ENCODE measurements at regions not wholly inside any gene's neighbourhood (a gene's known extent, or its start where the extent isn't known, plus 50 kb on each side); places are given as distances from the start of the nearest gene placed in this dataset.

DNA sequence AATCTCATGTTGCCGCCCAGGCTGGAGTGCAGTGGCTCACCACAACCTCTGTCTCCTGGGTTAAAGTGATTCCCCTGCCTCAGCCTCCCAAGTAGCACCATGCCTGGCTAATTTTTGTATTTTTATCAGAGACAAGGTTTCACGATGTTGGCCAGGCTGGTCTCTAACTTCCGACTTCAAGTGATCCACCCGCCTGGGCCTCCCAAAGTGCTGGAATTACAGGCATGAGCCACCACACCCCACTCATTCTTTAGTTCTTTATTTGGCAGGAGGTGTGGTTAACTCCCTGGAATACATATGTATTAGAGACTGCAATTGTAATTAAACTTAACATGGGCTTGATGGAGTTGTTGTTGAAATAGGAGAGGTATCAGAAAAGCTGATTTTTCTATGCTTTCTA is 1396.9 kb upstream of the IGFBP7 start:
- TF ChIP-seq ELF1 (CRISPR knock-in tag; IDR thresholded peaks at IDR 0.05) (no peak), NR2F2 (IDR thresholded peaks at IDR 0.05; ENCODE audit: borderline replicate concordance, low read depth) (no peak), ZNF331 (CRISPR knock-in tag; IDR thresholded peaks at IDR 0.05) (no peak), KDM5B (CRISPR knock-in tag; IDR thresholded peaks at IDR 0.05; ENCODE audit: borderline replicate concordance) (no peak), MEIS2 (CRISPR knock-in tag; IDR thresholded peaks at IDR 0.05) (no peak), CTCF (CRISPR knock-in tag; IDR thresholded peaks at IDR 0.05) (no peak), BRD4 (CRISPR knock-in tag; IDR thresholded peaks at IDR 0.05) (no peak), RAD21 (CRISPR knock-in tag; IDR thresholded peaks at IDR 0.05) (no peak), MED8 (CRISPR knock-in tag; IDR thresholded peaks at IDR 0.05; ENCODE audit: insufficient replicate concordance) (no peak), JUNB (CRISPR knock-in tag; IDR thresholded peaks at IDR 0.05; ENCODE audit: borderline replicate concordance) (no peak), TAF1 (CRISPR knock-in tag; IDR thresholded peaks at IDR 0.05) (no peak), REST (IDR thresholded peaks at IDR 0.05; ENCODE audit: borderline replicate concordance in 1 of 2, low read depth in 1 of 2, low read length in 2 of 2) (no peak)

Measured in HepG2 (cell line).